ENCODE measurements at regions not wholly inside any gene's neighbourhood (a gene's known extent, or its start where the extent isn't known, plus 50 kb on each side); places are given as distances from the start of the nearest gene placed in this dataset.

DNA sequence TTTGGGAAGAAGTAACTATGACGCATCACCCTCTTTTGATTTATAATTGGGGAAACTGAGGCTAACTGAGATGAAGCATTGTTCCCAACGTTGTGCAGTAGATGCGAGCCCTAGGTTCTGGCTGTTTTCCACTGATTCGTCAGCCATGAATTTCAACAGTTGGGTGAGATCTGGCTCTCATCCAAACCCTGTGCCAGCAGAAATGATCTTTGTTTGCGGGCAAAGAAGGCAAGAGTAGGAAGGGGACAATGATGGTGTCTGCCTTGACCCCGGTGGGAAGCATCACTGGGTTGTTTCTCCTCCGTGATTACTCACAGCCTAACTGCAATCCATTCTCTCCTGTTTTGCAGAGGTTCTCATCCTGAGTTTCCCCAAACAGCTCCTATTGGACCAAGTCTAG is 142.3 kb downstream of the MIS18A start:
- H3K9me1 ChIP-seq (ENCODE audit: control insufficient read depth, extremely low read depth, insufficient read depth, low read length): no peaks in the 10 kb centered on the region
- H3K27me3 ChIP-seq (ENCODE audit: control insufficient read depth, extremely low read depth, insufficient read depth, low read length): no peaks in the 10 kb centered on the region
- H3K4me1 ChIP-seq (ENCODE audit: control insufficient read depth, extremely low read depth, insufficient read depth, low read length): no peaks in the 10 kb centered on the region
- H4K20me1 ChIP-seq (ENCODE audit: control insufficient read depth, extremely low read depth, insufficient read depth, low read length): no peaks in the 10 kb centered on the region
- no peak overlapping the region for H3K4me2 ChIP-seq (ENCODE audit: control insufficient read depth, extremely low read depth, insufficient read depth, low read depth, low read length)
- no peaks in the 10 kb centered on the region for H3K79me2 ChIP-seq (ENCODE audit: control insufficient read depth, insufficient read depth, low read length)
- H3K36me3 ChIP-seq (ENCODE audit: control insufficient read depth in 2 of 2, extremely low read depth in 1 of 2, insufficient read depth in 2 of 2, low read length in 2 of 2): no peaks in the 10 kb centered on the region
- no peak for DNase-seq (ENCODE audit: low read depth, low spot score)
- no peak overlapping the region for H2AFZ ChIP-seq (ENCODE audit: control insufficient read depth, low read length)
- TF ChIP-seq, protein P1, sequence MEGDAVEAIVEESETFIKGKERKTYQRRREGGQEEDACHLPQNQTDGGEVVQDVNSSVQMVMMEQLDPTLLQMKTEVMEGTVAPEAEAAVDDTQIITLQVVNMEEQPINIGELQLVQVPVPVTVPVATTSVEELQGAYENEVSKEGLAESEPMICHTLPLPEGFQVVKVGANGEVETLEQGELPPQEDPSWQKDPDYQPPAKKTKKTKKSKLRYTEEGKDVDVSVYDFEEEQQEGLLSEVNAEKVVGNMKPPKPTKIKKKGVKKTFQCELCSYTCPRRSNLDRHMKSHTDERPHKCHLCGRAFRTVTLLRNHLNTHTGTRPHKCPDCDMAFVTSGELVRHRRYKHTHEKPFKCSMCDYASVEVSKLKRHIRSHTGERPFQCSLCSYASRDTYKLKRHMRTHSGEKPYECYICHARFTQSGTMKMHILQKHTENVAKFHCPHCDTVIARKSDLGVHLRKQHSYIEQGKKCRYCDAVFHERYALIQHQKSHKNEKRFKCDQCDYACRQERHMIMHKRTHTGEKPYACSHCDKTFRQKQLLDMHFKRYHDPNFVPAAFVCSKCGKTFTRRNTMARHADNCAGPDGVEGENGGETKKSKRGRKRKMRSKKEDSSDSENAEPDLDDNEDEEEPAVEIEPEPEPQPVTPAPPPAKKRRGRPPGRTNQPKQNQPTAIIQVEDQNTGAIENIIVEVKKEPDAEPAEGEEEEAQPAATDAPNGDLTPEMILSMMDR (optimal IDR thresholded peaks at IDR 0.05 in 1 of 3, IDR thresholded peaks at IDR 0.05 in 1 of 3, conservative IDR thresholded peaks at IDR 0.05 in 1 of 3; ENCODE audit: extremely low read depth in 1 of 3, insufficient read depth in 2 of 3, low read length in 3 of 3): no peak
- no peak for TF ChIP-seq EZH2 (IDR thresholded peaks at IDR 0.05; ENCODE audit: low read length)
- H3K9me3 ChIP-seq (ENCODE audit: control insufficient read depth, low read depth, low read length): peaks cover 4% of the 10 kb centered on the region
- dilution Hi-C loops (cut with MboI; ENCODE audit: extremely low pct_ligation_motif_present, low sequenced_read_pairs): no loop called here
- FAIRE-seq: no peak
- H3K27ac ChIP-seq (ENCODE audit: control insufficient read depth, insufficient read depth, low read length): no peak overlapping the region
- no peak overlapping the region for H3K4me3 ChIP-seq (ENCODE audit: control insufficient read depth in 2 of 3, extremely low read depth in 1 of 3, insufficient read depth in 2 of 3, low read depth in 1 of 3, low read length in 3 of 3)
- no peak overlapping the region for H3K9ac ChIP-seq (ENCODE audit: control insufficient read depth, extremely low read depth, insufficient read depth, low read length)

DNA sequence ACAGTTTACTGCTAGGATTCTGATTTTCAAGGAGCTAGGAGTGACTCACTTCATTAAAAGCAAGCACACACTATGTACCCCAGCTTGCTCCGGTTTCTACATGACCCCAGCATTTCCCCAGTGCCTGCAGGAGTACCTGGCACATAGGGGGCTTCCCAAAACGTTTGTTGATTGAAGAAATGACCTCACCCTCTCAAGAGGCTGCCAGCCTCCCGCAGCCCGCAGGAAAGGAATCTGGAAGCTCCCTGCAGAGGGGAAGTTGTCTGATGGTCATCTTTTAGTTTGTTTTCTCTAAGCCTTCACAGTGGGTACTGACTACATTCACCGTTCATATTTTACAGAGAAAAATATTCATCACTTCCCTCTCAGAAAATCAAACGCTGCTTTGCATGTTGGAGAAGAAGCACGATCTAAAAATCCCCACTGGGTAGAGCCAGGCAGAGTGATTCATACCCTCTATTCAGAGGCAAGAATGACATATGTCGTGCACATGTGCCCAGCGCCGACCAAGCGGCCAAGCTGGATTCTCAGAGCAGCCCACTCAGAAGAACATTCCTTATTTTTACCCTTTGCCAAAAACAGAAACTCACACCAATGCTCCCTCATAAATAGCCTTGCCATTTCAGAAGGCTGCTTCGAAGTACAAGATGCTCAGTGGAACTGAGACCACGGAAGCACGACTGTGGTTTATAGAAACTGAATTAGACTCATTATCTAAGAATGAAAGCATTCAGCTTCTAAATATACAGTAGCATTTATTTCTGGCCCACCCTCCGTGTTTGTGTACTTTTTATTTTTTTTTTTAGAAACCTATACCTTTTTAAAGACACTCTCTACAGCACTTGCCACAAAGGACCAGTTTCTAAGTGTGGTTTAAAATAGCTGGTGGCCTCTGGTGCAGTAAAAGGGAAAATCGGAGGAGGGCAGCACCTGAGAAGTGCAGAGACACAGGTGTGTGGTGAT is 143.2 kb downstream of the MIS18A start:
- dilution Hi-C loops (cut with MboI; ENCODE audit: extremely low pct_ligation_motif_present, low sequenced_read_pairs): no loop called here
- DNase-seq (ENCODE audit: low read depth, low spot score): no peak
- H2AFZ ChIP-seq (ENCODE audit: control insufficient read depth, low read length): no peak overlapping the region
- H3K27me3 ChIP-seq (ENCODE audit: control insufficient read depth, extremely low read depth, insufficient read depth, low read length): no peaks in the 10 kb centered on the region
- no peaks in the 10 kb centered on the region for H3K4me1 ChIP-seq (ENCODE audit: control insufficient read depth, extremely low read depth, insufficient read depth, low read length)
- H4K20me1 ChIP-seq (ENCODE audit: control insufficient read depth, extremely low read depth, insufficient read depth, low read length): no peaks in the 10 kb centered on the region
- no peak overlapping the region for H3K9ac ChIP-seq (ENCODE audit: control insufficient read depth, extremely low read depth, insufficient read depth, low read length)
- no peak overlapping the region for H3K27ac ChIP-seq (ENCODE audit: control insufficient read depth, insufficient read depth, low read length)
- H3K9me3 ChIP-seq (ENCODE audit: control insufficient read depth, low read depth, low read length): peaks cover 4% of the 10 kb centered on the region
- TF ChIP-seq EZH2 (IDR thresholded peaks at IDR 0.05; ENCODE audit: low read length): no peak
- TF ChIP-seq, protein P1 (optimal IDR thresholded peaks at IDR 0.05 in 1 of 3, IDR thresholded peaks at IDR 0.05 in 1 of 3, conservative IDR thresholded peaks at IDR 0.05 in 1 of 3; ENCODE audit: extremely low read depth in 1 of 3, insufficient read depth in 2 of 3, low read length in 3 of 3): no peak
- H3K9me1 ChIP-seq (ENCODE audit: control insufficient read depth, extremely low read depth, insufficient read depth, low read length): no peaks in the 10 kb centered on the region
- no peak for FAIRE-seq
- H3K4me3 ChIP-seq (ENCODE audit: control insufficient read depth in 2 of 3, extremely low read depth in 1 of 3, insufficient read depth in 2 of 3, low read depth in 1 of 3, low read length in 3 of 3): no peak overlapping the region
- no peak overlapping the region for H3K4me2 ChIP-seq (ENCODE audit: control insufficient read depth, extremely low read depth, insufficient read depth, low read depth, low read length)
- no peaks in the 10 kb centered on the region for H3K79me2 ChIP-seq (ENCODE audit: control insufficient read depth, insufficient read depth, low read length)
- H3K36me3 ChIP-seq (ENCODE audit: control insufficient read depth in 2 of 2, extremely low read depth in 1 of 2, insufficient read depth in 2 of 2, low read length in 2 of 2): no peaks in the 10 kb centered on the region

Data from keratinocyte (primary cell).